Activated naive CD8-positive, alpha-beta T cell treated with anti-CD3 and anti-CD28 coated beads for 36 hours (primary cell): ENCODE measurements at regions not wholly inside any gene's neighbourhood (a gene's known extent, or its start where the extent isn't known, plus 50 kb on each side); places are given as distances from the start of the nearest gene placed in this dataset.

Experiments used
- DNase-seq: peaks from one replicate; pipeline ENCODE4 v3.0.0; 2021
- H3K27ac Mint-ChIP-seq: one replicate; pipeline ENCODE4 v1.8.0; 2022; ENCODE audit warnings: mild to moderate bottlenecking, moderate library complexity, mixed read lengths
- H3K27me3 Mint-ChIP-seq: one replicate; pipeline ENCODE4 v1.8.0; 2022; ENCODE audit warnings: mild to moderate bottlenecking, mixed read lengths
- H3K36me3 Mint-ChIP-seq: one replicate; pipeline ENCODE4 v1.8.0; 2021; ENCODE audit warnings: mild to moderate bottlenecking, mixed read lengths
- H3K4me1 Mint-ChIP-seq: one replicate; pipeline ENCODE4 v1.8.0; 2021; ENCODE audit warnings: mixed read lengths
- H3K4me3 Mint-ChIP-seq: one replicate; pipeline ENCODE4 v1.8.0; 2022; ENCODE audit warnings: mild to moderate bottlenecking, moderate library complexity, mixed read lengths
- H3K9me3 Mint-ChIP-seq: one replicate; pipeline ENCODE4 v1.8.0; 2022; ENCODE audit warnings: mixed read lengths

DNA sequence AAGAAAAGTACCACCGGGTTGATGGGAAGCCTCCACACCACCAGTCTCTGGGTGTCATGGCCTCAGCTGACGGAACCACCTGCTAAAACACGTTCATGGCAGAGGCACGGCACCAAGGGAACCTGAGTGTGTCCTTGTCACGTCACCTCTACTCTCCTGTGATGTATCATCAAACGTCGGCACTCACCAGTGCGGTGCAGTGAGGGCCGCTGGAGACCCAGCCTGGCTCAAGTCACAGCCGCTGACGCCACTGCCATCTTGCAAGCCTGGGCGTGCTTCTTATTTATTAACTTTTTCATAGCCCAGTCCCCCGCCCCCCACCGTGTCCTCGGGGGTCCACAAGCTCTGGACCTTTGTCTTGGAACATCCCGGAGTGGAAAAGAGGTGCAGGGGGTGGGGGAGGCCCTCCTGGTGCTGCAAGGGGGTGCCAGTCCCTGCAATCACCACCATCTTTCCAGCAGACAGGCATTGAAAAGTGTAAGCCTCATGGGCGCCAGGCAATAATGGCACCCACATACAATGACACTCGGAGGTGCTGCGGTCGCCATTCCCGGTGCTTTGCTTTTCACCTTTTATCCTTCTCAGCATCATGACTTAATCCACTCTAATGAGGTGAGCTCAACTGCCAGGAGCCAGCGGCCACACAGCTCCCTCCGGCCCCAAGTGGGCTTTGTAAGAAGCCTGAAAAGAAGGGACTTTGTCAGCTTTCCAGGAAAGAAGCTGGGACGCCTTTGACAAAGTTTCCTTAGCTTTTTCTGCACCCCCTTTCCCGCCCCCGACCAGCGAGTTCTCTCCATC lies 202.3 kb upstream of the IRX1 start:
- Mint-ChIP-seq H3K36me3 (no peaks in the 10 kb centered on the region), H3K9me3 (no peaks in the 10 kb centered on the region), H3K27ac (no peak overlapping the region), H3K4me1 (no peaks in the 10 kb centered on the region), H3K27me3 (no peaks in the 10 kb centered on the region), H3K4me3 (no peak overlapping the region)
- DNase-seq = no peak

DNA sequence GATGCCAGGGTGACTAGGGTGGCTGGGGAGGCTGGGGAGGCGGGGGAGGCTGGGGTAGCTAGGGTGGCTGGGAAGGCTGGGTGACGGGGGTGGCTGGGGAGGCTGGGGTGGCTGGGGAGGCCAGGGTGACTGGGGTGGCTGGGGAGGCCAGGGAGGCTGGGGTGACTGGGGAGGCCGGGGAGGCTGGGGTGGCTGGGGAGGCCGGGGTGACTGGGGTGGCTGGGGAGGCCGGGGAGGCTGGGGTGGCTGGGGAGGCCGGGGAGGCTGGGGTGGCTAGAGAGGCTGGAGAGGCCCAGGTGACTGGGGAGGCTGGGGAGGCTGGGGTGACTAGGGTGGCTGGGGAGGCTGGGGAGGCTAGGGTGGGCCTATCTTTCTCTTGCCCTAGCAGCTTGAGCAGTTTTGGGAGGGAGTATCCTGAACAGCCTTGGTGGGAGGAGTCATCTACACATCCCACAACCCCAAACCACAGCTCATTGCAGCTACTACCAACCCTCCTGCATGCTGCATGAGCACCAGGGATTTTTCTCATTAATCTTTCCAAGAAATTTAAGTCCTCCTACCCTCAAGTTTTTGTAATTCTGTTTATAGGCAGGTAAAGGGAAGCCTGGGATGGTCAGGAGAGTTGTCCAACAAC lies 203.2 kb upstream of the IRX1 start:
- Mint-ChIP-seq H3K4me3 (no peak overlapping the region), H3K27ac (no peak overlapping the region), H3K4me1 (no peaks in the 10 kb centered on the region), H3K36me3 (no peaks in the 10 kb centered on the region), H3K9me3 (no peaks in the 10 kb centered on the region), H3K27me3 (no peaks in the 10 kb centered on the region)
- DNase-seq = no peak

DNA sequence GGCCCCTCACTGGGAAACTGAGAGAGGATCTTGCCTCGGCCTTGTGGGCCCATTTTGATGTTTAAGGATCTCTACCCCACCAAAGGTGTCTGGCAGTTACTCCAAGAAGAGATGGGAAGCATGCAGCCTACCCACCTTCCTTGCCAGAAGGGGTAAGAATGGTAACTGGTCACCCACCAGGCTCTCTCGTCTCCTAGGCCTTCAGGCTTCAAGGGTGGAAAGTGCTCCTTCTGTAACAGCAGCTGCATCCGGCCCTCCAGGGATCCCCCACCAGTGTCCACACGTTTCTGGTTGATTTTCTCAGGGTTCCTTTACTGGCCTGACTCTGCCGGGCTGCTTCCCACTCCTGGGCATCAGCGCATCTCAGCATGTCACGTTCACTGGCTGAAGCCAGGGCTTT lies 204.4 kb upstream of the IRX1 start:
- no peaks in the 10 kb centered on the region for H3K27me3 Mint-ChIP-seq
- DNase-seq = no peak
- H3K27ac Mint-ChIP-seq = no peak overlapping the region
- no peak overlapping the region for H3K4me3 Mint-ChIP-seq
- H3K36me3 Mint-ChIP-seq = no peaks in the 10 kb centered on the region
- H3K4me1 Mint-ChIP-seq = no peaks in the 10 kb centered on the region
- no peaks in the 10 kb centered on the region for H3K9me3 Mint-ChIP-seq

DNA sequence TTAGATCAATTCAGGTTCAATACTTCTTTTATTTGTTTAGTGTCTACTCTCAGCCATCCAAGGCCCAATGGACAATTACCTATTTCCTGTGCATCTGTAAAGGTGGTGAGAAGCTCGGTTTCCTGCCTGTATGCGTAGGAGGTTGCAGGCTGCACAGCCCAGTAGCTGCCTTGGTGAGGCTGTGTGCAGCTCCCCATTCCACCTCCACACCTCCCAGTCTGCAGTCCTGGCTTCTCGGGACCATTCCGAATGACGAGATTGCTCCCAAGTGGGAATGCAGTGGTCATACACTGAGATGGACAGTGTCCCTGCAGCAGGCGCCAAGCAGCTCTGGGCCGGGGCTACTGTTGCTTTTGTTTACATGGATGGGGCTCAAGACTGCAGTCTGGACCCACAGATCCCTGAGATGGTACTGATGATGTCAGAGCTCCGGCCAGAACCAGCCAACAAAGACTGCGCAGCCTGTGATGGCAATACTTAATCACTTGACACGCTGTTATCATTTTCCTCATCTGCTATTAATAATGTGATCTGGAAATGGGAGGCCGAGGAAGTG lies 206.1 kb upstream of the IRX1 start:
- no peaks in the 10 kb centered on the region for H3K4me1 Mint-ChIP-seq
- no peak overlapping the region for H3K27ac Mint-ChIP-seq
- H3K9me3 Mint-ChIP-seq = no peaks in the 10 kb centered on the region
- no peaks in the 10 kb centered on the region for H3K27me3 Mint-ChIP-seq
- no peaks in the 10 kb centered on the region for H3K36me3 Mint-ChIP-seq
- no peak overlapping the region for H3K4me3 Mint-ChIP-seq
- no peak for DNase-seq

DNA sequence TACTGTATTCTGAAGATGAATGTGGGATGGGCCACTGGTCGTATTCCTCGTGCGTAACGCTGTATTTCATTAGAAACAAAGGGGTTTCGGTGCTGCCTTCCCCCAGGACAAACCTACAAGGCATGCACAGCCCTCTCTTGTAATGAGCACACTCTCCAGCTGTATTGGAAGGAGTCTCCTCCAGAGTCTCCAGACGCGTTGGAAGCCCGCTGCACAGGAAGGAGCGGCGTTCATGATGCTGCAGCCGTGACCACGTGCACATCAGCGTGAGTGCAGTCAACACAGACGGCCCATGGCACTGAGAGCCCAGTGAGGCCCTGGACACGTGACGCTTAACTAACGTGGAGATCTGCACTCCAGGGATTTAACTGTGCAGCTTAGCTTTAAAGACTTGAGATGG lies 209.0 kb upstream of the IRX1 start:
- DNase-seq = no peak
- Mint-ChIP-seq H3K4me3 (no peak overlapping the region), H3K27me3 (no peaks in the 10 kb centered on the region), H3K4me1 (no peaks in the 10 kb centered on the region), H3K36me3 (no peaks in the 10 kb centered on the region), H3K9me3 (no peaks in the 10 kb centered on the region), H3K27ac (no peak overlapping the region)

DNA sequence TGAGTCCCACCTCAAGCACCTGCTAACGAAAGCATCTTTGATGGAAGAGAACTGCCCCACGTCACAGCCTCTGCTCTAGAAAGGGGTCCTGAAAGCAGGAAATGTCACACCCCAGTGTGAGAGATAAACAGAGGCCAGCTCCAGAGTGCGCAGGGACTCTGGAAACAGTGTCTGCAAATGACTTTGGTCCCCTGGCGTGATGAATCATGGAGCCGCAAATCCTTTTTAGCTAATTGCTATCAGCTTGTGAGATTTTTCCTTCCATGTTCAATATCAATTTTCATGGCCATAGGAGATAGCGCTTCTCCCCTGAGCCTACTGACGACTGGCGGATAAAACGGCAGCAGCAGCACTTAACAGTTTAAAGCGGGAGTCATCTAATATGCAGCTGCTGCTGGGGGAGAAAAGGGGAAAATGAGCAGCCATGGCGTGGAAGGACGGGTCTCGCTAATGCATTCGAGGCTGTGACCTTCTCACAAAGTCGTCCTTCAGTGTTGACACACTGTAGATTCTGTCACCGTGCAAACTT lies 209.6 kb upstream of the IRX1 start:
- no peaks in the 10 kb centered on the region for H3K4me1 Mint-ChIP-seq
- no peak overlapping the region for H3K27ac Mint-ChIP-seq
- no peak for DNase-seq
- H3K9me3 Mint-ChIP-seq = no peaks in the 10 kb centered on the region
- no peaks in the 10 kb centered on the region for H3K27me3 Mint-ChIP-seq
- no peak overlapping the region for H3K4me3 Mint-ChIP-seq
- H3K36me3 Mint-ChIP-seq = no peaks in the 10 kb centered on the region

DNA sequence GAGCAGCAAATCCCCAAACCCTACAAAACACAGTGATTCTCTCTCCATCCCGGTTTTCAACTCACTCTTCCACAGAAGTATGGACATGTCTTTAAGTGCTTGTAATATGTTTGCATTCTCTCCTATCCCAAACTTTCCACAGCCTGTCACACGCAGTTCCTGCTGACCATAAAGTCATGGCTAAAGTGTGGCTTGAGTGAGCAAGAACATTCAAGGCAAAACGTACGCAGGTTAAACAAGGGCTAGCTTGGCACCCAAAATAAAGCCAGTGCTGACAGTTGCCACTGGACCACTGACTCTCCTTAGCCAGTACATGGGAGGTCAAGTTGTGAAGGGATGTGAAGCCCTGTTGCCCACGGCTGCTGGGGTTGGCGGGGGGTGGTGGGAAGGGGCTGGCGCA lies 211.1 kb upstream of the IRX1 start:
- no peak overlapping the region for H3K4me3 Mint-ChIP-seq
- DNase-seq = no peak
- no peaks in the 10 kb centered on the region for H3K9me3 Mint-ChIP-seq
- no peak overlapping the region for H3K27ac Mint-ChIP-seq
- no peaks in the 10 kb centered on the region for H3K4me1 Mint-ChIP-seq
- H3K27me3 Mint-ChIP-seq = no peaks in the 10 kb centered on the region
- H3K36me3 Mint-ChIP-seq = no peaks in the 10 kb centered on the region

DNA sequence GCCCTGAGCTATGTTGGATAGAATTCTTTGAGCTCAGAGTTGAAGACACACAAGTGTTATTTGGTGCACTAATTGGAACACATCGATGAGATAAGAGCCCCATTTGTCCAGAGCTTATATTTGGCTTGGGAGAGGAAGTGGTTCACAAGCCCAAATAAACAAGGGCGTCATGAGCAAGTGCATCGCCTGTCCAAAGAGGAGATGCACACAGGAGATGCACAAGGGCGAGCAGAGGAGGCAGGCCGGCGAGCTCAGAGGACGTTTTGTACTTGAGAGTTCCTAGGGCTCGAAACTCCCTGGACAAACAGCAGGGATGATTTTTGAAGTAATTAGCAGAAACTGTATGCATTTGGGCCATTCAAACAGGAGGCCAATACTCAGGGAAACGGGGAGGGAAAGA lies 212.8 kb upstream of the IRX1 start:
- H3K36me3 Mint-ChIP-seq = no peaks in the 10 kb centered on the region
- H3K27ac Mint-ChIP-seq = no peak overlapping the region
- H3K9me3 Mint-ChIP-seq = no peaks in the 10 kb centered on the region
- no peaks in the 10 kb centered on the region for H3K27me3 Mint-ChIP-seq
- no peaks in the 10 kb centered on the region for H3K4me1 Mint-ChIP-seq
- H3K4me3 Mint-ChIP-seq = no peak overlapping the region
- no peak for DNase-seq

DNA sequence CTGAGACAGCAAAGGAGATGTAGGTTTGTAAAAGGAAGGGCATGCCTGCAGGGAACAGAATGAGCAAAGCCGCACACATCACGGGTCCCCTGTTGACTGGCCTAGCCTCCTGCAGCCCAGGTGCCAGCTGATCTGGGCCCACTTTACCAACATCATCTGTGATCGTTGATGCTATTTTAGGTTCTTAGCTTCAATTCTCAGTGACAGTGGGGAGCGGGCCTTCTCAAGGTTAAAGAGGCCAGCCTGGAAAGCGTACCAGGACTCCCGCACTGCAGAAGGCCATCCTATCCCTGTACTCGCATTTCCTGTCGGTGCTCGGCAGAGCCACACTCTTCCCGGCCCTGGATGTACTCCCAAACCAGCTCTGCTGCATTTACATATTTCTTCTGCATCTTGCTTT lies 213.5 kb upstream of the IRX1 start:
- Mint-ChIP-seq H3K4me1 (no peaks in the 10 kb centered on the region), H3K9me3 (no peaks in the 10 kb centered on the region), H3K27ac (no peak overlapping the region), H3K27me3 (no peaks in the 10 kb centered on the region), H3K36me3 (no peaks in the 10 kb centered on the region), H3K4me3 (no peak overlapping the region)
- DNase-seq = no peak

DNA sequence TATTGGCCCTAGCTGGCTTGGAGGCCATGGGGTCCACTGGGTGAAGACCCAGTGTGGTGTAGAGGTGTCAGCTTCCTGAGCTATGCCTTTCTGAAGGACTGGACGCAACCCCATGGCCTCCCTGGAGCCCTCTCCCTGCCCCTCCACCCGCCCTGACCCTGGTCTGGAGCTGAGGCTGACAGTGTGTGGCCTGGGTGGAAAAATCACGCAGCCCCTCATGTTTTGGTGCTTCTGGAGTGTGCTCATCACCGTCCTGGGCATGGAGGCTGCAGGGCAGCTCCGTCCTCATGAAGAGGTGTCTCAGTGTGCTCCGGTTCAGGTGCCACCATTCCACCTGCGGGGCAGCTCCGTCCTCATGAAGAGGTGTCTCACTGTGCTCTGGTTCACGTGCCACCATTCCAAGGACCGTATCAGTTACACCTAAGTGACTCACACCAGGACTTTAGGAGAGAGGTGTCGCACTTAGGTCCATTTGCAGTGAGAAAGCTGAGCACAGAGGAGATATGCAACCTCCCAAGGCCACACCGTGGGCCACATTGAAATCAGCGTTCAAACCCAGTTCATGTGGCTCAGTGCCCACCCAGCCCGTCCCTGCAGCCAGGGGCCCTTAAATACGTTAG lies 214.3 kb upstream of the IRX1 start:
- no peak overlapping the region for H3K4me3 Mint-ChIP-seq
- no peak for DNase-seq
- H3K36me3 Mint-ChIP-seq = no peaks in the 10 kb centered on the region
- no peaks in the 10 kb centered on the region for H3K9me3 Mint-ChIP-seq
- H3K4me1 Mint-ChIP-seq = no peaks in the 10 kb centered on the region
- H3K27me3 Mint-ChIP-seq = no peaks in the 10 kb centered on the region
- H3K27ac Mint-ChIP-seq = no peak overlapping the region

DNA sequence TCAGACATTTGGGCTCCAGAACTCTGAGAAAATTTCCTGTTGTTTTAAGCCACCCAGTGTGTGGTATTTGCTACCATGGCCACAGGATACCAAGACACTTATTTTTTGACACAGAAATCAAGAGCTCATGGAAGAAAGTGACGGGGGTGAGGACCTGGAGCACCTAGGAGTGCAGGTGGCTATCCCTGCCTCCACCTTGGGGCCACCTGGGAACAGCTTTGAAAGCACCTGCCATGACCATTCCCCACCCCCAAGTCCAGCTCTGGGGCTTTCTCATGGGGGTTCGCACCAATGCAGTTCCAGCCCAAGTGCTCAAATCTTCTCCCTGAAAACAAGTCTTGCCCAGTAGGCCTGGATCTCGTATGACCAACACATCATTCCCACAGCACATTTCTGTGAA lies 214.9 kb upstream of the IRX1 start:
- Mint-ChIP-seq H3K27me3 (no peaks in the 10 kb centered on the region), H3K9me3 (no peaks in the 10 kb centered on the region), H3K4me3 (no peak overlapping the region), H3K36me3 (no peaks in the 10 kb centered on the region), H3K27ac (no peak overlapping the region), H3K4me1 (no peaks in the 10 kb centered on the region)
- DNase-seq = no peak

DNA sequence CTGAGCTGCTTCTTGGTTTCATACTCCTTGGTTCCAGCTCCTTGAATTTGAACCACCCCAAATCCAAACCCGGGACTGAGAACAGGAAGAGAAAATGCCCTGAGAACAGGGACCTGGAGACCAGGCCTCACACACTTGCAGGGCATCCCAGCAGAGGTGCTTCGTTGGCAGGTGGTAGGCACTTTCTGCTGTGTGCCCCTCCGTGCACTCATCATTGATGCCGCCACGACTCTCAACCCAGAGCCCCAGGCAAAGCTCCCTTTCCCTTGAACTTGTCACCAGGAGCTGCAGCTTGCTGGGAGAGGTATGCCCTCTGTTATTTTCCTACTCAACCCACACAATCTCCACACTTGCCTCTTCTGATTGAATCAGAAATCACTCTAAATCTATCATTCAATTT lies 217.8 kb upstream of the IRX1 start:
- no peaks in the 10 kb centered on the region for H3K36me3 Mint-ChIP-seq
- no peak overlapping the region for H3K27ac Mint-ChIP-seq
- H3K4me3 Mint-ChIP-seq = no peak overlapping the region
- no peaks in the 10 kb centered on the region for H3K27me3 Mint-ChIP-seq
- H3K4me1 Mint-ChIP-seq = no peaks in the 10 kb centered on the region
- DNase-seq = no peak
- H3K9me3 Mint-ChIP-seq = peaks cover 3% of the 10 kb centered on the region

DNA sequence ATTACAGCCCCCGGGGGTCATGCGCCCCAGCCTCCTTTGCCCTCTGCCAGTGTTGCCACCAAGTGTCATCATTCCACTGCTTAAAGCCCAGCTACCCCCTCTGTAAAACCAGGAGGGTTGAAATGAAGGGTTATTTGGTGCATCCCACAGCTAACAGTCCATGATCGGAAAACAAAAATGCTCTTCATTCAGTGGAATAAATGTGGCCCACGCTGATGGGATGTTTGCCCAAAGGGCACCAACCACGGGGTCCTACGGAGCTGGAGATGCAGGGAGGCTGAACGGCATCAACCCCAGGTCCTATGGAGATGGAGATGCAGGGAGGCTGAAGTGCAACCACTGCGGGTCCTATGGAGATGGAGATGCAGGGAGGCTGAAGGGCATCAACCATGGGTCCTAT lies 218.5 kb upstream of the IRX1 start:
- H3K9me3 Mint-ChIP-seq = peaks cover 8% of the 10 kb centered on the region
- no peak for DNase-seq
- no peak overlapping the region for H3K27ac Mint-ChIP-seq

DNA sequence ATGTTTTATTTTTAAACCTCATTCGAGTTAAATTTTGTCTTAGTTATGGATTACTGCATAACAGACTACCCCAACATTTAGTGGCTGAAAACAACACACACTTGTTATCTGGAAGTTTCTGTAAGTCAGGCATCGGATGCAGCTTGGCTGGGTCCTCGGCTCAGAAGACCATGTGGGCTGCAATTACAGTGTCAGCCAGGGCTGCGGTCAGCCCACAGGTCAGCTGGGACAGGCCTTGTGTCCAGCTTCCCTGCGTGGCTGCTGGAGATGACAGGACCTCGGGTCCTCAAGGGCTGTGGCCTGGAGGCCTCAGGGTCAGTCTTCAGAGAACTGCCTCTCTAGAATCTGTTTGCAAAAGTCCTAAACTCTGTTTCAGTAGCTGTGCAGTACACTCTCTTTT lies 219.0 kb upstream of the IRX1 start:
- Mint-ChIP-seq H3K27ac (no peak overlapping the region), H3K9me3 (peaks cover 11% of the 10 kb centered on the region), H3K4me3 (no peak overlapping the region), H3K4me1 (no peaks in the 10 kb centered on the region), H3K36me3 (no peaks in the 10 kb centered on the region), H3K27me3 (no peaks in the 10 kb centered on the region)
- DNase-seq = no peak

More for the DNA sequence above, 218.5 kb upstream of the IRX1 start:
- no peaks in the 10 kb centered on the region for H3K4me1 Mint-ChIP-seq
- no peaks in the 10 kb centered on the region for H3K27me3 Mint-ChIP-seq
- no peak overlapping the region for H3K4me3 Mint-ChIP-seq
- H3K36me3 Mint-ChIP-seq = no peaks in the 10 kb centered on the region

DNA sequence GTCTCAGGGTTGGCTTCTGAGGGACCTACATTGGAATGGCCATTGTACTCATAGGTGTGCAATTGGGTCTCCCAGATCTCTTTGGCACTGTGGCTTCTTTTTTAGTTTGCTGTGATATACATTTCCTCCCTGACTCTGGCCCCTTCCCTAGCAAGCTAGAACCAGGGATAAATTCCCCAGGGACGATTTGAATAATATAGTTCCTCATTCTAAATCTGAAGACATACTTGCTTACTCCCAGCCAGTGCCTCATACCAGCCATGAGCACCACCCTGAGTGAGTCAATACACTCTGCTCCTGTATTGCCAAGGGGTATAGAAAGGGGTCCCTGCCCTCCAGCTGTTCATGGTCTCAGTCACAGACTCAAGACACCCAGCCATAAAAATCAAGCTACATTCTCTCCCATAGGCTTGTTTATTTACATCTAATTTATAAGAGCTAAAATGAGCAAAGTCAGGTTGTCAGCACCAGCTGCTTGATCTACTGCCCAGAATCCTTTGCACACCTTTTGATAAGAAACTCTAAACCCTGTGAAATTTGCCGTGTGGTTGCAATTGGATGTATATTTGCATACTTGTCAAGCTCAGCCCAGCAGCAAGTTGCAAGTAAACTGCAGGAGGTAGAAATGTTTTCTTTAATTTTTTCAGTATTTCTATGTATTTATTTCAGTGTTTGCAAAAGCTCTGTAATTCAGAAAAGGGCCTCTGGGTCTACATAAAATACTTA lies 219.9 kb upstream of the IRX1 start:
- Mint-ChIP-seq H3K27me3 (no peaks in the 10 kb centered on the region), H3K4me1 (no peaks in the 10 kb centered on the region), H3K4me3 (no peak overlapping the region), H3K9me3 (peaks cover 11% of the 10 kb centered on the region), H3K27ac (no peak overlapping the region), H3K36me3 (no peaks in the 10 kb centered on the region)
- no peak for DNase-seq
